Psoas muscle (tissue), 7 donors: ENCODE measurements at regions not wholly inside any gene's neighbourhood (a gene's known extent, or its start where the extent isn't known, plus 50 kb on each side); places are given as distances from the start of the nearest gene placed in this dataset.

ENCODE experiments used
- ATAC-seq, 4 donors: fragments of 200-7000 bp; cut with Tn5 transposase; one replicate each; pipeline ENCODE4 v1.9.1; 2020; ENCODE audit warnings: moderate library complexity in 3 of 4, mild to moderate bottlenecking in 2 of 4
- DNase-seq, 2 donors: peaks; one replicate each; pipeline ENCODE4 v3.0.0-alpha.2; 2020
- H3K27ac ChIP-seq: fragments of 200-600 bp; one replicate; pipeline ENCODE4 v1.8.0; 2022
- H3K27me3 ChIP-seq, 3 donors: fragments of 200-600 bp in 1 of 3; one replicate each; pipeline versions ENCODE4 v1.6.1 to v1.8.0; 2013 to 2022; ENCODE audit warnings: low read length in 2 of 3, mild to moderate bottlenecking in 2 of 3, moderate library complexity in 1 of 3; ENCODE audit not compliant: insufficient read depth in 3 of 3
- H3K36me3 ChIP-seq, 2 donors: fragments of 200-600 bp in 1 of 2; one replicate each; pipeline versions ENCODE4 v1.6.1 to v1.8.0; 2013 to 2022; ENCODE audit warnings: low read depth in 1 of 2, mild to moderate bottlenecking in 1 of 2, moderate library complexity in 1 of 2; ENCODE audit not compliant: insufficient read depth in 1 of 2
- H3K4me1 ChIP-seq: fragments of 200-600 bp; one replicate; pipeline ENCODE4 v1.8.0; 2022
- H3K4me3 ChIP-seq: fragments of 200-600 bp; one replicate; pipeline ENCODE4 v1.8.0; 2022; ENCODE audit warnings: mild to moderate bottlenecking
- H3K9me3 ChIP-seq: fragments of 200-600 bp; one replicate; pipeline ENCODE4 v1.8.0; 2022
- WGBS, 3 donors: extraction: QIAGEN DNeasy Blood & Tissue Kit; methylation state at CpG; one replicate each; pipeline versions ENCODE4 v1.1.6 to v1.1.7; 2013; 5-methylcytosine and 5-hydroxymethylcytosine counted together
- intact Hi-C, 2 donors: fragments of 100-400 bp; cut with DNase I; formaldehyde crosslinking; loops; one replicate each; pipeline versions ENCODE4 v1.11.0 to v1.14.2; 2022
- TF ChIP-seq, protein P1 (sequence below): fragments of 200-600 bp; IDR thresholded peaks from one replicate; pipeline ENCODE4 v1.8.0; 2022; ENCODE audit warnings: antibody characterized with exemption
- donor health status: healthy with polysubstance abuse.
- donor health status: DM: no; HTN: no; CAD: no; lungs with moderate emphysema.
- donor health status: Bipolar disorder and iron deficiency.
- donor health status: healthy.
- donor health status: DM: yes; HTN: yes; CAD: no.
- donor health status: DM: no; HTN: no; CAD: no.
- donor health status: DM: yes; HTN: yes; CAD: no.

GRCh38 chr2:150292807-150293206, 194.7 kb downstream of the RND3 start:
- intact Hi-C loops = no loop called here
- ATAC-seq (no peak), DNase-seq (no peak)
- Histone ChIP-seq H3K36me3 (no peaks in the 10 kb centered on the region), H3K27me3 (no peaks in the 10 kb centered on the region), H3K4me1 (no peaks in the 10 kb centered on the region), H3K27ac (no peak overlapping the region), H3K9me3 (no peaks in the 10 kb centered on the region), H3K4me3 (no peak overlapping the region)
- TF ChIP-seq, protein P1, sequence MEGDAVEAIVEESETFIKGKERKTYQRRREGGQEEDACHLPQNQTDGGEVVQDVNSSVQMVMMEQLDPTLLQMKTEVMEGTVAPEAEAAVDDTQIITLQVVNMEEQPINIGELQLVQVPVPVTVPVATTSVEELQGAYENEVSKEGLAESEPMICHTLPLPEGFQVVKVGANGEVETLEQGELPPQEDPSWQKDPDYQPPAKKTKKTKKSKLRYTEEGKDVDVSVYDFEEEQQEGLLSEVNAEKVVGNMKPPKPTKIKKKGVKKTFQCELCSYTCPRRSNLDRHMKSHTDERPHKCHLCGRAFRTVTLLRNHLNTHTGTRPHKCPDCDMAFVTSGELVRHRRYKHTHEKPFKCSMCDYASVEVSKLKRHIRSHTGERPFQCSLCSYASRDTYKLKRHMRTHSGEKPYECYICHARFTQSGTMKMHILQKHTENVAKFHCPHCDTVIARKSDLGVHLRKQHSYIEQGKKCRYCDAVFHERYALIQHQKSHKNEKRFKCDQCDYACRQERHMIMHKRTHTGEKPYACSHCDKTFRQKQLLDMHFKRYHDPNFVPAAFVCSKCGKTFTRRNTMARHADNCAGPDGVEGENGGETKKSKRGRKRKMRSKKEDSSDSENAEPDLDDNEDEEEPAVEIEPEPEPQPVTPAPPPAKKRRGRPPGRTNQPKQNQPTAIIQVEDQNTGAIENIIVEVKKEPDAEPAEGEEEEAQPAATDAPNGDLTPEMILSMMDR = no peak
- WGBS, 3 donors = 93 to 97% (median 96%) methylated on average over 1 of the region's 1 CpG

DNA sequence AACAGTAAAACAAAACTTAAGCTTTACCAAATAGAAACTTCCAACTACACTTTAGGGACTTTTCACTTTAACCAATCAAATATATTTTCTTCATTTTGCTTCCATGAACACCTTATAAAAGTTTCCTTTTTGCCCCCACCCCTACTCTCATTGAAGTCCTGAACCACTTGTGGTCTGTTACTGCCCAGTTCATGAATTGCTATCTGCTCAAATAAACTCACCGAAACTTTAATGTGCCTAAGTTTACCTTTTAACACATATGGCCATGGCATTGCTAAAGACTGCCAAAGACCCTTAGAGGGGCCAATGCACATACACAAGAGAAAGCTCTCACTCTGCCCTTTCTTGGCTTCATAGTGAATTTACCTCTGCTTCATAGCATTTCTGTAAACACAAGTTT, 195.3 kb downstream of the RND3 start:
- no peaks in the 10 kb centered on the region for H3K9me3 ChIP-seq
- intact Hi-C loops = no loop called here
- no peaks in the 10 kb centered on the region for H3K27me3 ChIP-seq
- TF ChIP-seq, protein P1 = no peak
- no peak for ATAC-seq
- no peak for DNase-seq
- H3K4me3 ChIP-seq = no peak overlapping the region
- WGBS, 3 donors = 45 to 100% (median 100%) methylated on average over 1 of the region's 1 CpG
- no peaks in the 10 kb centered on the region for H3K36me3 ChIP-seq
- H3K27ac ChIP-seq = no peak overlapping the region
- H3K4me1 ChIP-seq = no peaks in the 10 kb centered on the region

- Histone ChIP-seq H3K27ac (no peak overlapping the region), H3K36me3 (no peaks in the 10 kb centered on the region), H3K4me1 (no peaks in the 10 kb centered on the region), H3K27me3 (no peaks in the 10 kb centered on the region), H3K4me3 (no peak overlapping the region), H3K9me3 (no peaks in the 10 kb centered on the region)
- DNase-seq (no peak), ATAC-seq (no peak)
- TF ChIP-seq, protein P1 = no peak
- WGBS, 3 donors = 86 to 91% (median 89%) methylated on average over 6 of the region's 6 CpGs
- intact Hi-C loops = loop anchor here in 1 of 2 donors (10.0 kb wide), 1 partner anchor 198 kb away; the partner anchor contains the start of gene RND3
Observed at GRCh38 chr2:150286730-150287362, 200.6 kb downstream of the RND3 start.

- intact Hi-C loops = loop anchor here in 1 of 2 donors (10.0 kb wide), 1 partner anchor 201 kb away; the partner anchor contains the start of gene RND3
- no peaks in the 10 kb centered on the region for H3K4me1 ChIP-seq
- ATAC-seq (no peak), DNase-seq (no peak)
- no peaks in the 10 kb centered on the region for H3K36me3 ChIP-seq
- no peaks in the 10 kb centered on the region for H3K9me3 ChIP-seq
- no peak overlapping the region for H3K27ac ChIP-seq
- WGBS, 3 donors = 67 to 76% (median 68%) methylated on average over 2 of the region's 2 CpGs
- TF ChIP-seq, protein P1 = no peak
- H3K27me3 ChIP-seq = no peaks in the 10 kb centered on the region
- H3K4me3 ChIP-seq = no peak overlapping the region
Observed at GRCh38 chr2:150284116-150284515, 203.4 kb downstream of the RND3 start.
